ENCODE measurements at regions not wholly inside any gene's neighbourhood (a gene's known extent, or its start where the extent isn't known, plus 50 kb on each side); places are given as distances from the start of the nearest gene placed in this dataset.

DNA sequence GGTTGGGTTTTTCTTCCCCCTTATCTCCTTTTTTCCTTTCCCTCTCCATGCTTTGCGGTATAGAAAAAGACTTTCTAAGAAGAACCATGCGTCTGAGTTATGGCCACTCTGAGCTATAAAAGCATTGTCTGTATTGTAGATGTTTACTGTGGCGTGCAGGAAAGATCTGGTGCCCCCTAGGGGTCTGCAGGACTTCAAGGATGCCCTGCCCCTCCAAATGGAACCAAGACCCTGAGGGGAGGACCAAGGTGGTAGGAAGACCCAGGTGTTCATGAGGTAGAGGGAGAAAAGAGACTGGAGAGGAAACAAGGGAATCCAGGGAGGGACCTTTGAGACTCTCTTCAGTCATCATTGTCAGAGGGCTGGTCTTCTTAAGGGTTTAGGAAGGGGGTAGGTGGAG, 68.8 kb downstream of the CYP26A1 start:
- TF ChIP-seq EZH2phosphoT487 (IDR thresholded peaks at IDR 0.05; ENCODE audit: insufficient read depth, low read depth) (no peak), EZH2 (IDR thresholded peaks at IDR 0.05; ENCODE audit: insufficient read depth, poor library complexity, severe bottlenecking) (no peak)
